Body of pancreas (tissue), 4 donors: ENCODE measurements at regions not wholly inside any gene's neighbourhood (a gene's known extent, or its start where the extent isn't known, plus 50 kb on each side); places are given as distances from the start of the nearest gene placed in this dataset.

Experiments
- ATAC-seq: fragments of 150-250 bp; one replicate; pipeline ENCODE4 v1.9.1; 2016
- DNase-seq, 4 donors: peaks; one replicate each; pipeline ENCODE4 v3.0.0-alpha.2; 2019
- H3K27ac ChIP-seq, 4 donors: fragments of 200-600 bp; sonication (generic); 1 replicate in 3 of 4; 2 replicates in 1 of 4; pipeline versions ENCODE4 v1.5.1 to v1.6.1; 2016 to 2019; ENCODE audit warnings: mild to moderate bottlenecking in 1 of 4, mixed read lengths in 1 of 4, moderate library complexity in 1 of 4
- H3K27me3 ChIP-seq, 2 donors: fragments of 200-600 bp; sonication (generic); one replicate each; pipeline ENCODE4 v1.6.0; 2016; ENCODE audit warnings: mild to moderate bottlenecking in 1 of 2
- H3K36me3 ChIP-seq, 2 donors: fragments of 200-600 bp; sonication (generic); replicated peaks in 1 of 2; 2 replicates each; pipeline ENCODE4 v1.5.1; 2016; ENCODE audit warnings: low read depth in 2 of 2; ENCODE audit not compliant: insufficient read depth in 1 of 2
- H3K4me1 ChIP-seq: fragments of 200-600 bp; sonication (generic); one replicate; pipeline ENCODE4 v1.6.0; 2016
- H3K4me3 ChIP-seq, 2 donors: fragments of 200-600 bp; sonication (generic); 1 replicate in 1 of 2; 2 replicates in 1 of 2; pipeline ENCODE4 v1.5.1; 2016 to 2019
- H3K9me3 ChIP-seq, 3 donors: fragments of 200-600 bp; sonication (generic); 1 replicate in 2 of 3; 2 replicates in 1 of 3; pipeline ENCODE4 v1.5.1; 2016
- CTCF ChIP-seq, 7 experiments: fragments of 450-650 bp in 4 of 7; fragments of 200-600 bp in 3 of 7; sonication (generic) in 3 of 7; IDR thresholded peaks; one replicate each; pipeline ENCODE4 v1.5.1; 2016 to 2019; ENCODE audit warnings: antibody characterized with exemption in 7 of 7
- POLR2A ChIP-seq, 3 donors: fragments of 450-650 bp; IDR thresholded peaks; one replicate each; pipeline ENCODE4 v1.6.1; 2016; ENCODE audit warnings: antibody characterized with exemption in 3 of 3, mild to moderate bottlenecking in 2 of 3
- WGBS, 2 donors: methylation state at CpG; one replicate each; pipeline ENCODE4 v1.1.5; 2017; 5-methylcytosine and 5-hydroxymethylcytosine counted together
- intact Hi-C: fragments of 100-400 bp; cut with DNase I; formaldehyde crosslinking; loops from one replicate; pipeline ENCODE4 v1.15.1; 2023

- no peak for ATAC-seq
- Histone ChIP-seq H3K4me3 (no peak overlapping the region), H3K9me3 (no peaks in the 10 kb centered on the region), H3K27ac (no peak overlapping the region), H3K4me1 (no peaks in the 10 kb centered on the region), H3K36me3 (no peaks in the 10 kb centered on the region), H3K27me3 (no peaks in the 10 kb centered on the region)
- intact Hi-C loops: no loop called here
- no peak for DNase-seq
- TF ChIP-seq CTCF (IDR thresholded peaks at IDR 0.05) (no peak), POLR2A (IDR thresholded peaks at IDR 0.05) (no peak)
- WGBS, 2 donors: 37 to 50% methylated on average over 3 of the region's 3 CpGs
Measured at GRCh38 chr9:23581931-23582330, 244.1 kb downstream of the ELAVL2 start.

- intact Hi-C loops: no loop called here
- no peaks in the 10 kb centered on the region for H3K4me1 ChIP-seq
- 76 to 86% methylated on average over 4 of the region's 4 CpGs for WGBS, 2 donors
- TF ChIP-seq POLR2A (IDR thresholded peaks at IDR 0.05): no peak
- TF ChIP-seq CTCF (IDR thresholded peaks at IDR 0.05): no peak
- no peak overlapping the region for H3K4me3 ChIP-seq
- DNase-seq (no peak), ATAC-seq (no peak)
- H3K9me3 ChIP-seq: no peaks in the 10 kb centered on the region
- no peak overlapping the region for H3K27ac ChIP-seq
- no peaks in the 10 kb centered on the region for H3K36me3 ChIP-seq
- no peaks in the 10 kb centered on the region for H3K27me3 ChIP-seq
Measured at GRCh38 chr9:23582836-23583235, 243.2 kb downstream of the ELAVL2 start.

GRCh38 chr9:23586906-23587305 is 239.1 kb downstream of the ELAVL2 start:
- Histone ChIP-seq H3K27me3 (no peaks in the 10 kb centered on the region), H3K27ac (no peak overlapping the region), H3K4me3 (no peak overlapping the region), H3K9me3 (no peaks in the 10 kb centered on the region), H3K4me1 (no peaks in the 10 kb centered on the region), H3K36me3 (no peaks in the 10 kb centered on the region)
- WGBS, 2 donors: 64 to 84% methylated on average over 1 of the region's 1 CpG
- DNase-seq (no peak), ATAC-seq (no peak)
- no peak for TF ChIP-seq POLR2A (IDR thresholded peaks at IDR 0.05)
- no peak for TF ChIP-seq CTCF (IDR thresholded peaks at IDR 0.05)
- intact Hi-C loops: no loop called here

- WGBS, 2 donors: 24 to 32% methylated on average over 3 of the region's 3 CpGs
- no peaks in the 10 kb centered on the region for H3K9me3 ChIP-seq
- no peak overlapping the region for H3K4me3 ChIP-seq
- H3K4me1 ChIP-seq: no peaks in the 10 kb centered on the region
- ATAC-seq: no peak
- no peaks in the 10 kb centered on the region for H3K36me3 ChIP-seq
- H3K27ac ChIP-seq: no peak overlapping the region
- no peaks in the 10 kb centered on the region for H3K27me3 ChIP-seq
- intact Hi-C loops: no loop called here
- DNase-seq: peak; percentile 22 to 74 (median 44)
- TF ChIP-seq CTCF (IDR thresholded peaks at IDR 0.05) (peak in 1 of 7 experiments; percentile 9), POLR2A (IDR thresholded peaks at IDR 0.05) (no peak)
Measured at GRCh38 chr9:23587433-23587832, 238.6 kb downstream of the ELAVL2 start.

GRCh38 chr9:23587903-23588302 is 238.1 kb downstream of the ELAVL2 start:
- no peaks in the 10 kb centered on the region for H3K27me3 ChIP-seq
- H3K9me3 ChIP-seq: no peaks in the 10 kb centered on the region
- TF ChIP-seq CTCF (IDR thresholded peaks at IDR 0.05): peak in 1 of 7 experiments; percentile 1
- TF ChIP-seq POLR2A (IDR thresholded peaks at IDR 0.05): no peak
- no peak overlapping the region for H3K4me3 ChIP-seq
- WGBS, 2 donors: 63 to 69% methylated on average over 2 of the region's 2 CpGs
- no peak for ATAC-seq
- intact Hi-C loops: no loop called here
- peak in 1 of 4 donors; percentile 8 for DNase-seq
- H3K27ac ChIP-seq: no peak overlapping the region
- no peaks in the 10 kb centered on the region for H3K36me3 ChIP-seq
- H3K4me1 ChIP-seq: no peaks in the 10 kb centered on the region
